ENCODE measurements at regions not wholly inside any gene's neighbourhood (a gene's known extent, or its start where the extent isn't known, plus 50 kb on each side); places are given as distances from the start of the nearest gene placed in this dataset.

GRCh38 chr1:37281354-37281753, 193.0 kb upstream of the ZC3H12A start:
- in situ Hi-C loops (cut with MboI; ENCODE audit: low pct_unique_long_range_greater_than_20kb, low sequenced_read_pairs, unreplicated experiment): no loop called here
- no peak for TF ChIP-seq CTCF (IDR thresholded peaks at IDR 0.05; ENCODE audit: extremely low read depth, insufficient read depth, missing control alignments)
- no peak for DNase-seq (ENCODE audit: low spot score)

- no peak for TF ChIP-seq CTCF (IDR thresholded peaks at IDR 0.05; ENCODE audit: extremely low read depth, insufficient read depth, missing control alignments)
- no peak for DNase-seq (ENCODE audit: low spot score)
- in situ Hi-C loops (cut with MboI; ENCODE audit: low pct_unique_long_range_greater_than_20kb, low sequenced_read_pairs, unreplicated experiment): no loop called here
Measured at GRCh38 chr1:37282764-37283163, 191.6 kb upstream of the ZC3H12A start.

GRCh38 chr1:37284053-37284452, 190.3 kb upstream of the ZC3H12A start:
- in situ Hi-C loops (cut with MboI; ENCODE audit: low pct_unique_long_range_greater_than_20kb, low sequenced_read_pairs, unreplicated experiment): no loop called here
- TF ChIP-seq CTCF (IDR thresholded peaks at IDR 0.05; ENCODE audit: extremely low read depth, insufficient read depth, missing control alignments): no peak
- no peak for DNase-seq (ENCODE audit: low spot score)

GRCh38 chr1:37286881-37287280, 187.5 kb upstream of the ZC3H12A start:
- no peak for TF ChIP-seq CTCF (IDR thresholded peaks at IDR 0.05; ENCODE audit: extremely low read depth, insufficient read depth, missing control alignments)

DNA sequence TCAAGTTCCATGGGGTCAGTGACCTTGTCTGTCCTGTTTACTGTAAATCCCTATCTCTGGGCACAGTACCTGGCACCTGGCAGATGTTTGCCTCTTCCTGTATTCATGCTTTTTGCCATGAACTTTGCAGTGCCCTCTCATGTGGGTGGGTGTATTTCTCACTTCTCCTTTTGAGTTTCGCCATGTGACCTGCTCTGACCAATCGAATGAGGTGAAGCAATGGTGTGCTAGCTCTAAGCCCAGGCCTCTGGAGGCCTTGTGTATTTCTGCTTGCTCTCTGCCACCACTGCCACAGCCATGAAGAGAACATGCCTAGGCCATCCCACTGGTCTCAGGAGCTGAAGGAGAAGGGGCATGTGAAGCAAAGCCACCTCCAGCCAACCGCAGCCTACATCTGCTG, 185.5 kb upstream of the ZC3H12A start:
- peak; percentile 85 for DNase-seq (ENCODE audit: low spot score)
- in situ Hi-C loops (cut with MboI; ENCODE audit: low pct_unique_long_range_greater_than_20kb, low sequenced_read_pairs, unreplicated experiment): no loop called here
- no peak for TF ChIP-seq CTCF (IDR thresholded peaks at IDR 0.05; ENCODE audit: extremely low read depth, insufficient read depth, missing control alignments)

More at GRCh38 chr1:37286881-37287280, 187.5 kb upstream of the ZC3H12A start:
- no peak for DNase-seq (ENCODE audit: low spot score)
- in situ Hi-C loops (cut with MboI; ENCODE audit: low pct_unique_long_range_greater_than_20kb, low sequenced_read_pairs, unreplicated experiment): no loop called here

GRCh38 chr1:37290718-37291117, 183.7 kb upstream of the ZC3H12A start:
- no peak for DNase-seq (ENCODE audit: low spot score)
- in situ Hi-C loops (cut with MboI; ENCODE audit: low pct_unique_long_range_greater_than_20kb, low sequenced_read_pairs, unreplicated experiment): no loop called here
- no peak for TF ChIP-seq CTCF (IDR thresholded peaks at IDR 0.05; ENCODE audit: extremely low read depth, insufficient read depth, missing control alignments)

DNA sequence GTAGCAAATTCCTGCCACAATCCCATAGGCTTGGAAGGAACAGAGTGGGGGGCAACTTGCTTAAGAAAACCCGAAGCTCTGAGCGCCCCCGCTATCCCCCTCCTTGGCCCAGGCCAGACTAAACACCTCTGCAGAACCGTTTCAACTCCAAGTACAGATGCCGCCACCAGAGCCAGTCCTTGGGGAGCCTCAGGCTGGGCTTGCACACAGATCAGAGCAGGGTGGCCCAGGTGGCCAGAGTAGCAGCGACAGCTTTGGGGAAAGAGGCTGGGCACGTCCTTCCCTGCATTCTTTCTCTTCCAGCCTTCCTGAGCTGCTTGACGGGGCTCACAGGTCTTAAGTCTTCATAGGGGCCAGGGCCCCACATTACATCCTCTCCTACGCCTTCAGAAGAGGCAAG, 181.6 kb upstream of the ZC3H12A start:
- in situ Hi-C loops (cut with MboI; ENCODE audit: low pct_unique_long_range_greater_than_20kb, low sequenced_read_pairs, unreplicated experiment): no loop called here
- no peak for TF ChIP-seq CTCF (IDR thresholded peaks at IDR 0.05; ENCODE audit: extremely low read depth, insufficient read depth, missing control alignments)
- DNase-seq (ENCODE audit: low spot score): no peak

All from GM13977 (cell line).